ENCODE measurements at regions not wholly inside any gene's neighbourhood (a gene's known extent, or its start where the extent isn't known, plus 50 kb on each side); places are given as distances from the start of the nearest gene placed in this dataset.
A peak's percentile ranks its signal among the peaks of the same experiment; 100 is the strongest.

GRCh38 chr2:5365871-5366461, 326.2 kb upstream of the SOX11 start:
- Histone ChIP-seq H3K27me3 (ENCODE audit: control insufficient read depth, insufficient read depth, low read length) (no peaks in the 10 kb centered on the region), H3K9me3 (ENCODE audit: control insufficient read depth, insufficient read depth, low read length) (no peaks in the 10 kb centered on the region), H3K4me3 (ENCODE audit: low read depth, low read length) (no peak overlapping the region), H3K4me1 (ENCODE audit: control insufficient read depth, insufficient read depth, low read length) (peaks cover 11% of the 10 kb centered on the region), H3K36me3 (ENCODE audit: control insufficient read depth, insufficient read depth, low read length) (no peaks in the 10 kb centered on the region), H3K27ac (ENCODE audit: low read depth, low read length) (no peak overlapping the region)
- peak in 4 of 6 donors; percentile 51 to 88 (median 70) for DNase-seq (ENCODE audit: low read depth in 4 of 6, low spot score in 6 of 6)
- WGBS (ENCODE audit: insufficient coverage), result 6% methylated on average over 10 of the region's 20 CpGs

- no peak overlapping the region for H3K27ac ChIP-seq (ENCODE audit: low read depth, low read length)
- WGBS (ENCODE audit: insufficient coverage), result 93% methylated on average over 3 of the region's 6 CpGs
- H3K27me3 ChIP-seq (ENCODE audit: control insufficient read depth, insufficient read depth, low read length), result no peaks in the 10 kb centered on the region
- peaks cover 11% of the 10 kb centered on the region for H3K4me1 ChIP-seq (ENCODE audit: control insufficient read depth, insufficient read depth, low read length)
- H3K4me3 ChIP-seq (ENCODE audit: low read depth, low read length), result no peak overlapping the region
- H3K9me3 ChIP-seq (ENCODE audit: control insufficient read depth, insufficient read depth, low read length), result no peaks in the 10 kb centered on the region
- no peaks in the 10 kb centered on the region for H3K36me3 ChIP-seq (ENCODE audit: control insufficient read depth, insufficient read depth, low read length)
- DNase-seq (ENCODE audit: low read depth in 4 of 6, low spot score in 6 of 6), result no peak
Measured at GRCh38 chr2:5367321-5367720, 324.9 kb upstream of the SOX11 start.

GRCh38 chr2:5368263-5368662, 323.9 kb upstream of the SOX11 start:
- Histone ChIP-seq H3K9me3 (ENCODE audit: control insufficient read depth, insufficient read depth, low read length) (no peaks in the 10 kb centered on the region), H3K27me3 (ENCODE audit: control insufficient read depth, insufficient read depth, low read length) (no peaks in the 10 kb centered on the region), H3K27ac (ENCODE audit: low read depth, low read length) (no peak overlapping the region), H3K4me1 (ENCODE audit: control insufficient read depth, insufficient read depth, low read length) (peaks cover 15% of the 10 kb centered on the region), H3K4me3 (ENCODE audit: low read depth, low read length) (no peak overlapping the region), H3K36me3 (ENCODE audit: control insufficient read depth, insufficient read depth, low read length) (no peaks in the 10 kb centered on the region)
- WGBS (ENCODE audit: insufficient coverage), result 88% methylated on average over 5 of the region's 7 CpGs
- DNase-seq (ENCODE audit: low read depth in 4 of 6, low spot score in 6 of 6), result no peak

- H3K9me3 ChIP-seq (ENCODE audit: control insufficient read depth, insufficient read depth, low read length), result no peaks in the 10 kb centered on the region
- H3K4me1 ChIP-seq (ENCODE audit: control insufficient read depth, insufficient read depth, low read length), result peaks cover 15% of the 10 kb centered on the region
- H3K36me3 ChIP-seq (ENCODE audit: control insufficient read depth, insufficient read depth, low read length), result no peaks in the 10 kb centered on the region
- WGBS (ENCODE audit: insufficient coverage), result no CpG with 5 or more reads among the region's 7 CpGs
- no peaks in the 10 kb centered on the region for H3K27me3 ChIP-seq (ENCODE audit: control insufficient read depth, insufficient read depth, low read length)
- no peak overlapping the region for H3K4me3 ChIP-seq (ENCODE audit: low read depth, low read length)
- no peak overlapping the region for H3K27ac ChIP-seq (ENCODE audit: low read depth, low read length)
- DNase-seq (ENCODE audit: low read depth in 4 of 6, low spot score in 6 of 6), result no peak
Measured at GRCh38 chr2:5369510-5369909, 322.7 kb upstream of the SOX11 start.

- Histone ChIP-seq H3K27me3 (ENCODE audit: control insufficient read depth, insufficient read depth, low read length) (no peaks in the 10 kb centered on the region), H3K9me3 (ENCODE audit: control insufficient read depth, insufficient read depth, low read length) (no peaks in the 10 kb centered on the region), H3K36me3 (ENCODE audit: control insufficient read depth, insufficient read depth, low read length) (no peaks in the 10 kb centered on the region), H3K27ac (ENCODE audit: low read depth, low read length) (no peak overlapping the region), H3K4me1 (ENCODE audit: control insufficient read depth, insufficient read depth, low read length) (peaks cover 15% of the 10 kb centered on the region), H3K4me3 (ENCODE audit: low read depth, low read length) (no peak overlapping the region)
- 51% methylated on average over 3 of the region's 5 CpGs for WGBS (ENCODE audit: insufficient coverage)
- peak in 2 of 6 donors; percentile 60 to 80 for DNase-seq (ENCODE audit: low read depth in 4 of 6, low spot score in 6 of 6)
Measured at GRCh38 chr2:5370158-5370557, 322.0 kb upstream of the SOX11 start.

- H3K36me3 ChIP-seq (ENCODE audit: control insufficient read depth, insufficient read depth, low read length), result no peaks in the 10 kb centered on the region
- no peak overlapping the region for H3K27ac ChIP-seq (ENCODE audit: low read depth, low read length)
- no peaks in the 10 kb centered on the region for H3K27me3 ChIP-seq (ENCODE audit: control insufficient read depth, insufficient read depth, low read length)
- 17% methylated on average over 1 of the region's 6 CpGs for whole genome bisulfite sequencing (ENCODE audit: insufficient coverage)
- no peak for DNase-seq (ENCODE audit: low read depth in 4 of 6, low spot score in 6 of 6)
- no peaks in the 10 kb centered on the region for H3K9me3 ChIP-seq (ENCODE audit: control insufficient read depth, insufficient read depth, low read length)
- peaks cover 8% of the 10 kb centered on the region for H3K4me1 ChIP-seq (ENCODE audit: control insufficient read depth, insufficient read depth, low read length)
- H3K4me3 ChIP-seq (ENCODE audit: low read depth, low read length), result no peak overlapping the region
Measured at GRCh38 chr2:5372141-5372540, 320.0 kb upstream of the SOX11 start.

- peak in 2 of 6 donors; percentile 76 to 89 for DNase-seq (ENCODE audit: low read depth in 4 of 6, low spot score in 6 of 6)
- Histone ChIP-seq H3K9me3 (ENCODE audit: control insufficient read depth, insufficient read depth, low read length) (no peaks in the 10 kb centered on the region), H3K4me1 (ENCODE audit: control insufficient read depth, insufficient read depth, low read length) (peaks cover 8% of the 10 kb centered on the region), H3K4me3 (ENCODE audit: low read depth, low read length) (peak overlapping the region; percentile 36), H3K27me3 (ENCODE audit: control insufficient read depth, insufficient read depth, low read length) (no peaks in the 10 kb centered on the region), H3K27ac (ENCODE audit: low read depth, low read length) (no peak overlapping the region), H3K36me3 (ENCODE audit: control insufficient read depth, insufficient read depth, low read length) (no peaks in the 10 kb centered on the region)
- 10% methylated on average over 4 of the region's 6 CpGs for WGBS (ENCODE audit: insufficient coverage)
Measured at GRCh38 chr2:5373200-5373599, 319.0 kb upstream of the SOX11 start.

GRCh38 chr2:5374762-5375161, 317.4 kb upstream of the SOX11 start:
- no peaks in the 10 kb centered on the region for H3K9me3 ChIP-seq (ENCODE audit: control insufficient read depth, insufficient read depth, low read length)
- H3K36me3 ChIP-seq (ENCODE audit: control insufficient read depth, insufficient read depth, low read length), result no peaks in the 10 kb centered on the region
- no peak overlapping the region for H3K27ac ChIP-seq (ENCODE audit: low read depth, low read length)
- no peak overlapping the region for H3K4me3 ChIP-seq (ENCODE audit: low read depth, low read length)
- no peak for DNase-seq (ENCODE audit: low read depth in 4 of 6, low spot score in 6 of 6)
- 43% methylated on average over 6 of the region's 10 CpGs for WGBS (ENCODE audit: insufficient coverage)
- no peaks in the 10 kb centered on the region for H3K27me3 ChIP-seq (ENCODE audit: control insufficient read depth, insufficient read depth, low read length)
- H3K4me1 ChIP-seq (ENCODE audit: control insufficient read depth, insufficient read depth, low read length), result peaks cover 8% of the 10 kb centered on the region

- WGBS (ENCODE audit: insufficient coverage), result no CpG with 5 or more reads among the region's 2 CpGs
- H3K4me3 ChIP-seq (ENCODE audit: low read depth, low read length), result no peak overlapping the region
- H3K9me3 ChIP-seq (ENCODE audit: control insufficient read depth, insufficient read depth, low read length), result no peaks in the 10 kb centered on the region
- H3K27me3 ChIP-seq (ENCODE audit: control insufficient read depth, insufficient read depth, low read length), result no peaks in the 10 kb centered on the region
- no peaks in the 10 kb centered on the region for H3K36me3 ChIP-seq (ENCODE audit: control insufficient read depth, insufficient read depth, low read length)
- DNase-seq (ENCODE audit: low read depth in 4 of 6, low spot score in 6 of 6), result peak in 1 of 6 donors; percentile 39
- no peak overlapping the region for H3K27ac ChIP-seq (ENCODE audit: low read depth, low read length)
- peaks cover 3% of the 10 kb centered on the region for H3K4me1 ChIP-seq (ENCODE audit: control insufficient read depth, insufficient read depth, low read length)
Measured at GRCh38 chr2:5377323-5377722, 314.9 kb upstream of the SOX11 start.

GRCh38 chr2:5379811-5380210, 312.4 kb upstream of the SOX11 start:
- H3K27me3 ChIP-seq (ENCODE audit: control insufficient read depth, insufficient read depth, low read length), result no peaks in the 10 kb centered on the region
- H3K4me1 ChIP-seq (ENCODE audit: control insufficient read depth, insufficient read depth, low read length), result no peaks in the 10 kb centered on the region
- H3K36me3 ChIP-seq (ENCODE audit: control insufficient read depth, insufficient read depth, low read length), result no peaks in the 10 kb centered on the region
- no CpG with 5 or more reads among the region's 1 CpG for WGBS (ENCODE audit: insufficient coverage)
- H3K9me3 ChIP-seq (ENCODE audit: control insufficient read depth, insufficient read depth, low read length), result no peaks in the 10 kb centered on the region
- no peak for DNase-seq (ENCODE audit: low read depth in 4 of 6, low spot score in 6 of 6)
- H3K27ac ChIP-seq (ENCODE audit: low read depth, low read length), result no peak overlapping the region
- H3K4me3 ChIP-seq (ENCODE audit: low read depth, low read length), result no peak overlapping the region
